A673 (cell line): ENCODE measurements at regions not wholly inside any gene's neighbourhood (a gene's known extent, or its start where the extent isn't known, plus 50 kb on each side); places are given as distances from the start of the nearest gene placed in this dataset.

Experiments used
- BruUV-seq: library from RNA; stranded (reverse); fragments of 400-500 nt; replicated peaks from 2 replicates; lab custom pipeline; 2021; lab: Mats Ljungman, UMichigan
- CTCF ChIA-PET: fragments of 300-600 bp; sonication (Branson Sonifier 250); formaldehyde crosslinking; loops from one replicate; lab custom pipeline; 2022; ENCODE audit warnings: antibody characterized with exemption; lab: Charles Lee
- POLR2A ChIA-PET: fragments of 300-600 bp; sonication (Branson Sonifier 250); formaldehyde crosslinking; loops from one replicate; lab custom pipeline; 2022; ENCODE audit warnings: antibody characterized with exemption; ENCODE audit not compliant: low non-redundant PET; lab: Charles Lee
- DNase-seq: peaks from one replicate; pipeline ENCODE4 v3.0.0-alpha.2; 2015; ENCODE audit warnings: low spot score
- H3K27ac ChIP-seq: fragments of 200-600 bp; sonication (generic); 2 replicates; pipeline ENCODE4 v1.5.1; 2016; ENCODE audit warnings: mixed run types, low read depth, mild to moderate bottlenecking, mixed read lengths, antibody characterized with exemption, low read length; ENCODE audit not compliant: poor library complexity, severe bottlenecking
- H3K27me3 ChIP-seq: fragments of 200-600 bp; sonication (generic); replicated peaks from 2 replicates; pipeline ENCODE4 v1.6.1; 2017; ENCODE audit warnings: mixed run types, low read depth, mild to moderate bottlenecking, mixed read lengths, antibody characterized with exemption, low read length; ENCODE audit not compliant: insufficient read depth, poor library complexity
- H3K36me3 ChIP-seq: fragments of 200-600 bp; sonication (generic); 2 replicates; pipeline ENCODE4 v1.6.1; 2016; ENCODE audit warnings: mixed run types, mild to moderate bottlenecking, mixed read lengths, antibody characterized with exemption, low read length; ENCODE audit not compliant: insufficient read depth, poor library complexity, severe bottlenecking
- H3K4me1 ChIP-seq: fragments of 200-600 bp; sonication (generic); 2 replicates; pipeline ENCODE4 v1.6.1; 2017; ENCODE audit warnings: mixed run types, mild to moderate bottlenecking, mixed read lengths, antibody characterized with exemption, low read length; ENCODE audit not compliant: insufficient read depth, poor library complexity, severe bottlenecking
- H3K4me3 ChIP-seq: fragments of 200-600 bp; sonication (generic); 2 replicates; pipeline ENCODE4 v1.5.1; 2016; ENCODE audit warnings: low read depth, mixed run types, mild to moderate bottlenecking, mixed read lengths, low read length; ENCODE audit not compliant: poor library complexity, severe bottlenecking
- H3K9me3 ChIP-seq: fragments of 200-600 bp; sonication (generic); 2 replicates; pipeline ENCODE4 v1.6.1; 2016; ENCODE audit warnings: mixed run types, low read depth, mild to moderate bottlenecking, mixed read lengths, antibody characterized with exemption, low read length; ENCODE audit not compliant: poor library complexity, severe bottlenecking
- CTCF ChIP-seq: fragments of 300-800, 200-600 bp; sonication (generic); conservative IDR thresholded peaks from 2 replicates; pipeline ENCODE4 v1.5.1; 2017; ENCODE audit warnings: low read depth, mild to moderate bottlenecking, antibody characterized with exemption, low read length, moderate library complexity, mixed read lengths
- EZH2 ChIP-seq: fragments of 200-600 bp; sonication (generic); IDR thresholded peaks from 2 replicates; pipeline ENCODE4 v1.6.1; 2017; ENCODE audit warnings: borderline replicate concordance, low read depth, mild to moderate bottlenecking, mixed read lengths, antibody characterized with exemption, low read length; ENCODE audit not compliant: poor library complexity, severe bottlenecking
- intact Hi-C: fragments of 100-400 bp; cut with micrococcal nuclease; formaldehyde crosslinking; loops from one replicate; pipeline ENCODE4 v1.10.0; 2022; ENCODE audit not compliant: unreplicated experiment

GRCh38 chr7:49631071-49631815 lies 142.2 kb upstream of the VWC2 start:
- DNase-seq = no peak
- TF ChIP-seq EZH2 = no peak
- no peak for TF ChIP-seq CTCF
- Histone ChIP-seq H3K4me3 (no peak overlapping the region), H3K27me3 (no peaks in the 10 kb centered on the region), H3K36me3 (no peaks in the 10 kb centered on the region), H3K4me1 (no peaks in the 10 kb centered on the region), H3K9me3 (no peaks in the 10 kb centered on the region), H3K27ac (no peak overlapping the region)
- ChIA-PET POLR2A (no interaction called here), CTCF (no interaction called here)
- intact Hi-C loops = no loop called here
- BruUV-seq = no TSS peak

GRCh38 chr7:49631960-49632359 lies 141.5 kb upstream of the VWC2 start:
- no peak for DNase-seq

GRCh38 chr7:49635800-49636199 lies 137.6 kb upstream of the VWC2 start:
- Histone ChIP-seq H3K4me1 (no peaks in the 10 kb centered on the region), H3K27ac (no peak overlapping the region), H3K9me3 (peaks cover 9% of the 10 kb centered on the region), H3K27me3 (no peaks in the 10 kb centered on the region), H3K36me3 (no peaks in the 10 kb centered on the region), H3K4me3 (no peak overlapping the region)
- POLR2A ChIA-PET = no interaction called here
- TF ChIP-seq CTCF (no peak), EZH2 (no peak)
- CTCF ChIA-PET = no interaction called here
- BruUV-seq = no TSS peak
- no peak for DNase-seq
- intact Hi-C loops = no loop called here

More at GRCh38 chr7:49631960-49632359, 141.5 kb upstream of the VWC2 start:
- POLR2A ChIA-PET = no interaction called here
- no peaks in the 10 kb centered on the region for H3K4me1 ChIP-seq
- H3K36me3 ChIP-seq = no peaks in the 10 kb centered on the region
- H3K27me3 ChIP-seq = no peaks in the 10 kb centered on the region
- BruUV-seq = no TSS peak
- no peaks in the 10 kb centered on the region for H3K9me3 ChIP-seq
- TF ChIP-seq CTCF (no peak), EZH2 (no peak)
- H3K4me3 ChIP-seq = no peak overlapping the region
- CTCF ChIA-PET = no interaction called here
- H3K27ac ChIP-seq = no peak overlapping the region
- intact Hi-C loops = no loop called here
